ENCODE measurements at regions not wholly inside any gene's neighbourhood (a gene's known extent, or its start where the extent isn't known, plus 50 kb on each side); places are given as distances from the start of the nearest gene placed in this dataset.

GRCh38 chr3:194810076-194810475 lies 124.4 kb downstream of the FAM43A start:
- DNase-seq (ENCODE audit: insufficient read length) = no peak
- no peak for FAIRE-seq
- TF ChIP-seq POLR2A (IDR thresholded peaks at IDR 0.05; ENCODE audit: low read depth, low read length) = no peak
- no peak for TF ChIP-seq POLR2AphosphoS5 (IDR thresholded peaks at IDR 0.05; ENCODE audit: low read depth, low read length)
- no peak for TF ChIP-seq TAF1 (IDR thresholded peaks at IDR 0.05; ENCODE audit: borderline replicate concordance, low read depth, low read length)

GRCh38 chr3:194811118-194811517 lies 125.4 kb downstream of the FAM43A start:
- FAIRE-seq (no peak), DNase-seq (ENCODE audit: insufficient read length) (no peak)
- TF ChIP-seq TAF1 (IDR thresholded peaks at IDR 0.05; ENCODE audit: borderline replicate concordance, low read depth, low read length) = no peak
- TF ChIP-seq POLR2AphosphoS5 (IDR thresholded peaks at IDR 0.05; ENCODE audit: low read depth, low read length) = no peak
- TF ChIP-seq POLR2A (IDR thresholded peaks at IDR 0.05; ENCODE audit: low read depth, low read length) = no peak

GRCh38 chr3:194812176-194812575 lies 126.5 kb downstream of the FAM43A start:
- FAIRE-seq = no peak
- DNase-seq (ENCODE audit: insufficient read length) = no peak
- no peak for TF ChIP-seq TAF1 (IDR thresholded peaks at IDR 0.05; ENCODE audit: borderline replicate concordance, low read depth, low read length)
- no peak for TF ChIP-seq POLR2A (IDR thresholded peaks at IDR 0.05; ENCODE audit: low read depth, low read length)
- no peak for TF ChIP-seq POLR2AphosphoS5 (IDR thresholded peaks at IDR 0.05; ENCODE audit: low read depth, low read length)

- no peak for TF ChIP-seq POLR2AphosphoS5 (IDR thresholded peaks at IDR 0.05; ENCODE audit: low read depth, low read length)
- no peak for TF ChIP-seq POLR2A (IDR thresholded peaks at IDR 0.05; ENCODE audit: low read depth, low read length)
- no peak for TF ChIP-seq TAF1 (IDR thresholded peaks at IDR 0.05; ENCODE audit: borderline replicate concordance, low read depth, low read length)
- FAIRE-seq (no peak), DNase-seq (ENCODE audit: insufficient read length) (no peak)
Observed at GRCh38 chr3:194814878-194815357, 129.2 kb downstream of the FAM43A start.

- no peak for FAIRE-seq
- DNase-seq (ENCODE audit: insufficient read length) = no peak
- TF ChIP-seq TAF1 (IDR thresholded peaks at IDR 0.05; ENCODE audit: borderline replicate concordance, low read depth, low read length) (no peak), POLR2A (IDR thresholded peaks at IDR 0.05; ENCODE audit: low read depth, low read length) (no peak), POLR2AphosphoS5 (IDR thresholded peaks at IDR 0.05; ENCODE audit: low read depth, low read length) (no peak)
Observed at GRCh38 chr3:194816748-194817591, 131.3 kb downstream of the FAM43A start.

- DNase-seq (ENCODE audit: insufficient read length) = no peak
- TF ChIP-seq POLR2A (IDR thresholded peaks at IDR 0.05; ENCODE audit: low read depth, low read length) (no peak), POLR2AphosphoS5 (IDR thresholded peaks at IDR 0.05; ENCODE audit: low read depth, low read length) (no peak), TAF1 (IDR thresholded peaks at IDR 0.05; ENCODE audit: borderline replicate concordance, low read depth, low read length) (no peak)
- no peak for FAIRE-seq
Observed at GRCh38 chr3:194817592-194817930, 131.9 kb downstream of the FAM43A start.

- FAIRE-seq = no peak
- TF ChIP-seq TAF1 (IDR thresholded peaks at IDR 0.05; ENCODE audit: borderline replicate concordance, low read depth, low read length) (no peak), POLR2A (IDR thresholded peaks at IDR 0.05; ENCODE audit: low read depth, low read length) (no peak), POLR2AphosphoS5 (IDR thresholded peaks at IDR 0.05; ENCODE audit: low read depth, low read length) (no peak)
- no peak for DNase-seq (ENCODE audit: insufficient read length)
Observed at GRCh38 chr3:194817936-194818335, 132.3 kb downstream of the FAM43A start.

GRCh38 chr3:194824100-194824499 lies 138.4 kb downstream of the FAM43A start:
- no peak for TF ChIP-seq POLR2A (IDR thresholded peaks at IDR 0.05; ENCODE audit: low read depth, low read length)
- no peak for TF ChIP-seq TAF1 (IDR thresholded peaks at IDR 0.05; ENCODE audit: borderline replicate concordance, low read depth, low read length)
- TF ChIP-seq POLR2AphosphoS5 (IDR thresholded peaks at IDR 0.05; ENCODE audit: low read depth, low read length) = no peak
- DNase-seq (ENCODE audit: insufficient read length) = no peak
- no peak for FAIRE-seq

GRCh38 chr3:194824701-194825111 lies 139.0 kb downstream of the FAM43A start:
- no peak for FAIRE-seq
- no peak for TF ChIP-seq POLR2A (IDR thresholded peaks at IDR 0.05; ENCODE audit: low read depth, low read length)
- TF ChIP-seq POLR2AphosphoS5 (IDR thresholded peaks at IDR 0.05; ENCODE audit: low read depth, low read length) = no peak
- no peak for TF ChIP-seq TAF1 (IDR thresholded peaks at IDR 0.05; ENCODE audit: borderline replicate concordance, low read depth, low read length)

GRCh38 chr3:194826594-194826993 lies 140.9 kb downstream of the FAM43A start:
- DNase-seq (ENCODE audit: insufficient read length) = no peak
- no peak for FAIRE-seq
- TF ChIP-seq POLR2AphosphoS5 (IDR thresholded peaks at IDR 0.05; ENCODE audit: low read depth, low read length) (no peak), POLR2A (IDR thresholded peaks at IDR 0.05; ENCODE audit: low read depth, low read length) (no peak), TAF1 (IDR thresholded peaks at IDR 0.05; ENCODE audit: borderline replicate concordance, low read depth, low read length) (no peak)

More at GRCh38 chr3:194824701-194825111, 139.0 kb downstream of the FAM43A start:
- DNase-seq (ENCODE audit: insufficient read length) = no peak

GRCh38 chr3:194827486-194827885 lies 141.8 kb downstream of the FAM43A start:
- DNase-seq (ENCODE audit: insufficient read length) (no peak), FAIRE-seq (no peak)
- TF ChIP-seq POLR2A (IDR thresholded peaks at IDR 0.05; ENCODE audit: low read depth, low read length) (no peak), TAF1 (IDR thresholded peaks at IDR 0.05; ENCODE audit: borderline replicate concordance, low read depth, low read length) (no peak), POLR2AphosphoS5 (IDR thresholded peaks at IDR 0.05; ENCODE audit: low read depth, low read length) (no peak)

- DNase-seq (ENCODE audit: insufficient read length) (no peak), FAIRE-seq (no peak)
- TF ChIP-seq POLR2A (IDR thresholded peaks at IDR 0.05; ENCODE audit: low read depth, low read length) (no peak), POLR2AphosphoS5 (IDR thresholded peaks at IDR 0.05; ENCODE audit: low read depth, low read length) (no peak), TAF1 (IDR thresholded peaks at IDR 0.05; ENCODE audit: borderline replicate concordance, low read depth, low read length) (no peak)
Observed at GRCh38 chr3:194828116-194828515, 142.4 kb downstream of the FAM43A start.
